Lower lobe of right lung (tissue), 2 donors: ENCODE measurements at regions not wholly inside any gene's neighbourhood (a gene's known extent, or its start where the extent isn't known, plus 50 kb on each side); places are given as distances from the start of the nearest gene placed in this dataset.
"Not testable (repeated sequence)": the region's sequence is repeated elsewhere in the genome, so short reads cannot be mapped to it uniquely, and the experiment has no call there.

Experiments used
- ATAC-seq, 2 donors: fragments of 200-7000 bp; cut with Tn5 transposase; one replicate each; pipeline ENCODE4 v1.9.1; 2020 to 2022; ENCODE audit warnings: mild to moderate bottlenecking in 2 of 2, moderate library complexity in 2 of 2
- DNase-seq: peaks from one replicate; pipeline ENCODE4 v3.0.0-alpha.2; 2020
- H3K27ac ChIP-seq: fragments of 200-600 bp; one replicate; pipeline ENCODE4 v1.8.0; 2022
- H3K27me3 ChIP-seq: fragments of 200-600 bp; one replicate; pipeline ENCODE4 v1.8.0; 2022; ENCODE audit warnings: low read depth
- H3K36me3 ChIP-seq: fragments of 200-600 bp; one replicate; pipeline ENCODE4 v1.8.0; 2022; ENCODE audit warnings: mild to moderate bottlenecking
- H3K4me1 ChIP-seq: fragments of 200-600 bp; one replicate; pipeline ENCODE4 v1.8.0; 2022
- H3K4me3 ChIP-seq: fragments of 200-600 bp; one replicate; pipeline ENCODE4 v1.8.0; 2022; ENCODE audit warnings: mild to moderate bottlenecking
- H3K9me3 ChIP-seq: fragments of 200-600 bp; one replicate; pipeline ENCODE4 v1.8.0; 2022
- intact Hi-C: fragments of 100-400 bp; cut with DNase I; formaldehyde crosslinking; loops from one replicate; pipeline ENCODE4 v1.11.0; 2022
- TF ChIP-seq, protein P1 (sequence below): fragments of 200-600 bp; IDR thresholded peaks from one replicate; pipeline ENCODE4 v1.8.0; 2022; ENCODE audit warnings: antibody characterized with exemption, mild to moderate bottlenecking
- donor health status: DM: no; HTN: yes; CAD: no; lungs with severe emphysema.

DNA sequence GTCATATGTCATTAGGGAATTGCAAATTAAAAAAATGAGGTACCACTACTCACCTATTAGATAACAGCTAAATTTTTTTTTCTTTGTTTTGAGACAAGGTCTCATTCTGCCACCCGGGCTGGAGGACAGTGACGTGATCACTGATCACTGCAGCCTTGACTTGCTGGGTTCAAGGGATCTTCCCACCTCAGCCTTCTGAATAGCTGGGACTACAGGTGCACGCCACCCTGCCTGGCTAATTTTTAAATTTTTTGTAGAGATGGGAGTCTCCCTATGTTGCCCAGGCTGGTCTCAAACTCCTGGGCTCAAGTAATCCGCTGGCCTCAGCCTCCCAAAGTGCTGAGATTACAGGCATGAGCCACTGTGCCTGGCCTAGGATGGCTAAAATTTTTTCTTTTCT is 57.1 kb upstream of the NCOA3 start:
- Histone ChIP-seq H3K27ac (no peak overlapping the region), H3K4me3 (no peak overlapping the region), H3K4me1 (peaks cover 11% of the 10 kb centered on the region), H3K9me3 (no peaks in the 10 kb centered on the region), H3K36me3 (no peaks in the 10 kb centered on the region), H3K27me3 (no peaks in the 10 kb centered on the region)
- TF ChIP-seq, protein P1, sequence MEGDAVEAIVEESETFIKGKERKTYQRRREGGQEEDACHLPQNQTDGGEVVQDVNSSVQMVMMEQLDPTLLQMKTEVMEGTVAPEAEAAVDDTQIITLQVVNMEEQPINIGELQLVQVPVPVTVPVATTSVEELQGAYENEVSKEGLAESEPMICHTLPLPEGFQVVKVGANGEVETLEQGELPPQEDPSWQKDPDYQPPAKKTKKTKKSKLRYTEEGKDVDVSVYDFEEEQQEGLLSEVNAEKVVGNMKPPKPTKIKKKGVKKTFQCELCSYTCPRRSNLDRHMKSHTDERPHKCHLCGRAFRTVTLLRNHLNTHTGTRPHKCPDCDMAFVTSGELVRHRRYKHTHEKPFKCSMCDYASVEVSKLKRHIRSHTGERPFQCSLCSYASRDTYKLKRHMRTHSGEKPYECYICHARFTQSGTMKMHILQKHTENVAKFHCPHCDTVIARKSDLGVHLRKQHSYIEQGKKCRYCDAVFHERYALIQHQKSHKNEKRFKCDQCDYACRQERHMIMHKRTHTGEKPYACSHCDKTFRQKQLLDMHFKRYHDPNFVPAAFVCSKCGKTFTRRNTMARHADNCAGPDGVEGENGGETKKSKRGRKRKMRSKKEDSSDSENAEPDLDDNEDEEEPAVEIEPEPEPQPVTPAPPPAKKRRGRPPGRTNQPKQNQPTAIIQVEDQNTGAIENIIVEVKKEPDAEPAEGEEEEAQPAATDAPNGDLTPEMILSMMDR: no peak
- no peak for DNase-seq
- ATAC-seq: no peak
- intact Hi-C loops: no loop called here

DNA sequence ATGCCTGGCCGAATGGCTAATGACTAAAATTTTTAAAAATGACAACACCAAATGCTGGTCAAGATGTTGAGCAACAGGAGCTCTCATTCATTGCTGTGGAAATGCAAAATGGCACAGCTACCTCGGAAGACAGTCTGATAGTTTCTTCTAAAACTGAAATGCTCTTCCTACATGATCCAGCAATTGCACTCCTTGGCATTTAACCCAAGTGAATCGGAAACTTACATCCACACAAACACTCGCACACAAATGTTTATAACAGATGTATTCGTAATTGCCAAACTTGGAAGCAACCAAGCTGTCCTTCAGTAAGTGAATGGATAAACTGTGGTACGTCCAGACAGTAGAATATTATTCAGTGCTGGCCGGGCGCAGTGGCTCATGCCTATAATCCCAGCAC is 56.4 kb upstream of the NCOA3 start:
- DNase-seq: no peak
- TF ChIP-seq, protein P1: no peak
- Histone ChIP-seq H3K4me3 (no peak overlapping the region), H3K27ac (no peak overlapping the region), H3K9me3 (no peaks in the 10 kb centered on the region), H3K36me3 (no peaks in the 10 kb centered on the region), H3K4me1 (peaks cover 8% of the 10 kb centered on the region), H3K27me3 (no peaks in the 10 kb centered on the region)
- no peak for ATAC-seq
- intact Hi-C loops: no loop called here

DNA sequence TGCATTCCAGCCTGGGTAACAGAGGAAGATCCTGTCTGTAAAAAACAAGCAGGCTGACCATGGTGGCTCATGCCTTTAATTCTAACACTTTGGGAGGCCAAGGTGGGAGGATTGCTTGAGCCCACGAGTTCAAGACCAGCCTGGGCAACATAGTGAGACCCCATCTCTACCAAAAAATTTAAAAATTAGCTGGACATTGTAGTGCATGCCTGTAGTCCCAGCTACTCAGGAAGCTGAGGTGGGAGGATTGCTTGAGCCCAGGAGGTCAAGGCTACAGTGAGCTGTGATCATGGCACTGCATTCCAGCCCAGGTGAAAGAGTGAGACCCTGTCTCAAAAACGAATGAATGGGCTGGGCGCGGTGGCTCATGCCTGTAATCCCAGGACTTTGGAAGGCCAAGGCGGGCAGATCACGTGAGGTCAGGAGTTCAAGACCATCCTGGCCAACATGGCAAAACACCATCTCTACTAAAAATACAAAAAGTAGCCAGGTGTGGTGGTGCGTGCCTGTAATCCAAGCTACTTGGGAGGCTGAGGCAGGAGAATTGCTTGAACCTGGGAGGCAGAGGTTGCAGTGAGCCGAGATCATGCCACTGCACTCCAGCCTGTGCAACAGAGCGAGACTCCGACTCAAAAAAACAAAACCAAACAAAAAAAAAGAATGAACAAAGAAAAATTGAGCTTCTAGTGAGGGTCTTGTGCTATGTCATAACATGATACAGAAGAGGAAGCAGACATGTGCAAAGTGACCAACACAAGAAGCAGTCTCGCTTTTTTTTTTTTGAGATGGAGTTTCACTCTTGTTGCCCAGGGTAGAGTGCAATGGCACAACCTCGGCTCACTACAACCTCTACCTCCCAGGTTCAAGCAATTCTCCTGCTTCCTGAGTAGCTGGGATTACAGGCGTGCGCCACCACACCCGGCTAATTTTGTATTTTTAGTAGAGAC is 54.1 kb upstream of the NCOA3 start:
- H3K4me1 ChIP-seq, ATAC-seq, H3K9me3 ChIP-seq, H3K36me3 ChIP-seq, H3K27ac ChIP-seq, H3K27me3 ChIP-seq, DNase-seq, intact Hi-C loops, H3K4me3 ChIP-seq: not testable (repeated sequence)

DNA sequence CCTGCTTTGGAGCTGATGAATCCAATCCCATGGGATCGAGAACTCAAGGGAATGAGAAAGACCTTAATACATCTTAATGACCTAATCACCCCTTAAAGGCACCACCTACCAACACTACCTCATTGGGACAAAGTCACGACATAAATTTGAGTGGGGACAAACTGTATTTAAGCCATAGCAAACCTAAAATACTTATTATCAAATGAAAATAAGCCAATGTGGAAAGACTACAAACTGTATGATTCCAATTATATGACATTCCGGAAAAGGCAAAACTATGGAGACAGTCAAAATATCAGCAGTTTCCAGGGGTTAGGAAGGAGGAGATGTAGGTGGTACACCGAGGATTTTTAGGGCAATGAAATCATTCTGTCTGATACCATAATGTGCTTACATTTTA is 53.3 kb upstream of the NCOA3 start:
- ATAC-seq (no peak), DNase-seq (no peak)
- no peaks in the 10 kb centered on the region for H3K9me3 ChIP-seq
- no peak overlapping the region for H3K4me3 ChIP-seq
- no peaks in the 10 kb centered on the region for H3K4me1 ChIP-seq
- H3K36me3 ChIP-seq: no peaks in the 10 kb centered on the region
- no peaks in the 10 kb centered on the region for H3K27me3 ChIP-seq
- intact Hi-C loops: no loop called here
- H3K27ac ChIP-seq: no peak overlapping the region
- TF ChIP-seq, protein P1: no peak

DNA sequence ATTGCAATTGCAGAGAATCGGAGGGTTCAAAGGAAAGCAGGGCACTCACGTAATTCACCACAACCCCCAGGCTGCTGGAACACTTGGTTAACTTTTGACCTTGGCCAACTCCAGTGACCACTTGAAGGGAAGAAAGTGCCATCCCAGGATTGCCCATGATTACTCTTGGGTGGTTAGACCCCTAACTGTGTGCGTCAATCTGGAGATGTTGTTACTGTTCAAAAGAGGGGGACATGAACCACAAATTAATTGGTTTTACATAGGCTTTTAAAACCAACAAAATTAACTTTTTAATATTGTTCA is 50.1 kb upstream of the NCOA3 start:
- DNase-seq (no peak), ATAC-seq (no peak)
- H3K36me3 ChIP-seq: no peaks in the 10 kb centered on the region
- TF ChIP-seq, protein P1: no peak
- no peak overlapping the region for H3K4me3 ChIP-seq
- H3K9me3 ChIP-seq: no peaks in the 10 kb centered on the region
- H3K27me3 ChIP-seq: no peaks in the 10 kb centered on the region
- intact Hi-C loops: no loop called here
- peaks cover 12% of the 10 kb centered on the region for H3K4me1 ChIP-seq
- H3K27ac ChIP-seq: no peak overlapping the region
